Panc1 (cell line): ENCODE measurements at regions not wholly inside any gene's neighbourhood (a gene's known extent, or its start where the extent isn't known, plus 50 kb on each side); places are given as distances from the start of the nearest gene placed in this dataset.

Source experiments
- ATAC-seq: fragments of 200-7000 bp; cut with Tn5 transposase; 2 replicates; pipeline ENCODE4 v1.9.1; 2020; ENCODE audit warnings: mild to moderate bottlenecking, moderate library complexity
- BruUV-seq: library from RNA; stranded (reverse); fragments of 400-500 nt; replicated peaks from 2 replicates; lab custom pipeline; 2021; lab: Mats Ljungman, UMichigan
- CTCF ChIA-PET: fragments of 300-600 bp; sonication (Branson Sonifier 250); formaldehyde crosslinking; loops from one replicate; lab custom pipeline; 2022; ENCODE audit warnings: antibody characterized with exemption; lab: Charles Lee
- POLR2A ChIA-PET: fragments of 300-600 bp; sonication (Branson Sonifier 250); formaldehyde crosslinking; loops from one replicate; lab custom pipeline; 2022; ENCODE audit warnings: antibody characterized with exemption; lab: Charles Lee
- DNase-seq: peaks from one replicate; pipeline ENCODE4 v3.0.0-alpha.2; 2010; ENCODE audit warnings: low read depth, low spot score
- H3K27ac ChIP-seq: 2 replicates; pipeline ENCODE4 v1.5.1; 2011; ENCODE audit warnings: mild to moderate bottlenecking, low read length, inconsistent platforms
- H3K27me3 ChIP-seq: fragments of 200-500 bp; sonication (Bioruptor generic); 2 replicates; pipeline ENCODE4 v1.6.0; 2014; ENCODE audit warnings: low read length, inconsistent platforms; ENCODE audit not compliant: control insufficient read depth, insufficient read depth
- H3K36me3 ChIP-seq: fragments of 200-500 bp; sonication (Bioruptor generic); 2 replicates; pipeline ENCODE4 v1.5.1; 2014; ENCODE audit warnings: inconsistent platforms, mild to moderate bottlenecking, low read length, moderate library complexity; ENCODE audit not compliant: control insufficient read depth, insufficient read depth
- H3K4me1 ChIP-seq: 2 replicates; pipeline ENCODE4 v1.5.1; 2011; ENCODE audit warnings: inconsistent platforms, mild to moderate bottlenecking, low read length, moderate library complexity; ENCODE audit not compliant: control insufficient read depth, insufficient read depth
- H3K4me3 ChIP-seq, 2 experiments: 2 replicates each; pipeline ENCODE4 v1.5.1; 2011 to 2012; ENCODE audit warnings: low read depth in 2 of 2, low read length in 2 of 2, mild to moderate bottlenecking in 2 of 2, inconsistent platforms in 1 of 2, moderate library complexity in 1 of 2
- H3K9me3 ChIP-seq: fragments of 200-500 bp; sonication (Bioruptor generic); 2 replicates; pipeline ENCODE4 v1.5.1; 2014; ENCODE audit warnings: low read depth, mild to moderate bottlenecking, inconsistent platforms, low read length, moderate library complexity; ENCODE audit not compliant: control insufficient read depth, insufficient read depth
- POLR2AphosphoS5 ChIP-seq: IDR thresholded peaks from 2 replicates; pipeline ENCODE4 v1.6.1; 2012; ENCODE audit warnings: mild to moderate bottlenecking, low read depth, low read length, moderate library complexity
- SIN3A ChIP-seq: IDR thresholded peaks from 2 replicates; pipeline ENCODE4 v1.6.1; 2012; ENCODE audit warnings: low read depth, mild to moderate bottlenecking, low read length, moderate library complexity, borderline replicate concordance; ENCODE audit not compliant: insufficient read depth
- TCF7L2 ChIP-seq: IDR thresholded peaks from 2 replicates; pipeline ENCODE4 v1.6.1; 2011; ENCODE audit warnings: mild to moderate bottlenecking, low read depth, low read length, inconsistent platforms
- in situ Hi-C: cut with HindIII; loops from 2 replicates; pipeline ENCODE4 v1.10.0; 2016; ENCODE audit warnings: low sequenced_read_pairs, low pct_unique_long_range_greater_than_20kb
- intact Hi-C: fragments of 100-400 bp; cut with micrococcal nuclease; formaldehyde crosslinking; loops from one replicate; pipeline ENCODE4 v1.10.0; 2022; ENCODE audit not compliant: unreplicated experiment
- TF ChIP-seq, protein P1 (sequence below): fragments of 450-650 bp; IDR thresholded peaks from 2 replicates; pipeline ENCODE4 v1.5.1; 2017; ENCODE audit warnings: mild to moderate bottlenecking
- TF ChIP-seq, protein P2 (sequence below), 2 experiments: IDR thresholded peaks; 2 replicates each; pipeline ENCODE4 v1.6.1; 2011 to 2012; ENCODE audit warnings: low read depth in 2 of 2, control low read depth in 1 of 2, low read length in 1 of 2, mild to moderate bottlenecking in 1 of 2, moderate library complexity in 1 of 2; ENCODE audit not compliant: insufficient read depth in 1 of 2

DNA sequence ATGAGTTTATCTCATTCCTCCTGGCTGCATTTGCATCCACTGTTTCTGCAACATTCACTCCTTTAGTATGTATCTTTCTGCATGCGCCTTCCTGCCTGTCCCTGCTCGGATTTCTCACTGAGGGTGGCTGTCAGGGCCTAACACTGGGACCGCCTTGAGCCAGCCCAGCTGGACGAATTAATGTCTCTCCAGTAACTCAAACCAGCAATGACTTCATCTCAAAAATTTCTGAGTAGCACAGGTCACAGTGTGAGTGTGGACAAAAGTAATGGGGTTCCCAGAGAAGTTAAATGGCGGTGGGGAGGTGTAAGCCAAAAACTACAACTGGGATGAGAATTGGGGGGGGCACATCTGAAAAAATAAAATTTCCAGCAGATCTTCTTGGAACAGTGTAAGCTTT, 444.0 kb upstream of the MGMT start:
- ChIA-PET POLR2A (no interaction called here), CTCF (no interaction called here)
- intact Hi-C loops (no loop called here), in situ Hi-C loops (no loop called here)
- no peaks in the 10 kb centered on the region; the same call in 1 of the 2 replicates for H3K4me1 ChIP-seq
- H3K27me3 ChIP-seq = peaks cover 20% of the 10 kb centered on the region
- TF ChIP-seq POLR2AphosphoS5 (no peak), SIN3A (no peak), TCF7L2 (no peak)
- TF ChIP-seq, protein P1, sequence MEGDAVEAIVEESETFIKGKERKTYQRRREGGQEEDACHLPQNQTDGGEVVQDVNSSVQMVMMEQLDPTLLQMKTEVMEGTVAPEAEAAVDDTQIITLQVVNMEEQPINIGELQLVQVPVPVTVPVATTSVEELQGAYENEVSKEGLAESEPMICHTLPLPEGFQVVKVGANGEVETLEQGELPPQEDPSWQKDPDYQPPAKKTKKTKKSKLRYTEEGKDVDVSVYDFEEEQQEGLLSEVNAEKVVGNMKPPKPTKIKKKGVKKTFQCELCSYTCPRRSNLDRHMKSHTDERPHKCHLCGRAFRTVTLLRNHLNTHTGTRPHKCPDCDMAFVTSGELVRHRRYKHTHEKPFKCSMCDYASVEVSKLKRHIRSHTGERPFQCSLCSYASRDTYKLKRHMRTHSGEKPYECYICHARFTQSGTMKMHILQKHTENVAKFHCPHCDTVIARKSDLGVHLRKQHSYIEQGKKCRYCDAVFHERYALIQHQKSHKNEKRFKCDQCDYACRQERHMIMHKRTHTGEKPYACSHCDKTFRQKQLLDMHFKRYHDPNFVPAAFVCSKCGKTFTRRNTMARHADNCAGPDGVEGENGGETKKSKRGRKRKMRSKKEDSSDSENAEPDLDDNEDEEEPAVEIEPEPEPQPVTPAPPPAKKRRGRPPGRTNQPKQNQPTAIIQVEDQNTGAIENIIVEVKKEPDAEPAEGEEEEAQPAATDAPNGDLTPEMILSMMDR = no peak
- TF ChIP-seq, protein P2, sequence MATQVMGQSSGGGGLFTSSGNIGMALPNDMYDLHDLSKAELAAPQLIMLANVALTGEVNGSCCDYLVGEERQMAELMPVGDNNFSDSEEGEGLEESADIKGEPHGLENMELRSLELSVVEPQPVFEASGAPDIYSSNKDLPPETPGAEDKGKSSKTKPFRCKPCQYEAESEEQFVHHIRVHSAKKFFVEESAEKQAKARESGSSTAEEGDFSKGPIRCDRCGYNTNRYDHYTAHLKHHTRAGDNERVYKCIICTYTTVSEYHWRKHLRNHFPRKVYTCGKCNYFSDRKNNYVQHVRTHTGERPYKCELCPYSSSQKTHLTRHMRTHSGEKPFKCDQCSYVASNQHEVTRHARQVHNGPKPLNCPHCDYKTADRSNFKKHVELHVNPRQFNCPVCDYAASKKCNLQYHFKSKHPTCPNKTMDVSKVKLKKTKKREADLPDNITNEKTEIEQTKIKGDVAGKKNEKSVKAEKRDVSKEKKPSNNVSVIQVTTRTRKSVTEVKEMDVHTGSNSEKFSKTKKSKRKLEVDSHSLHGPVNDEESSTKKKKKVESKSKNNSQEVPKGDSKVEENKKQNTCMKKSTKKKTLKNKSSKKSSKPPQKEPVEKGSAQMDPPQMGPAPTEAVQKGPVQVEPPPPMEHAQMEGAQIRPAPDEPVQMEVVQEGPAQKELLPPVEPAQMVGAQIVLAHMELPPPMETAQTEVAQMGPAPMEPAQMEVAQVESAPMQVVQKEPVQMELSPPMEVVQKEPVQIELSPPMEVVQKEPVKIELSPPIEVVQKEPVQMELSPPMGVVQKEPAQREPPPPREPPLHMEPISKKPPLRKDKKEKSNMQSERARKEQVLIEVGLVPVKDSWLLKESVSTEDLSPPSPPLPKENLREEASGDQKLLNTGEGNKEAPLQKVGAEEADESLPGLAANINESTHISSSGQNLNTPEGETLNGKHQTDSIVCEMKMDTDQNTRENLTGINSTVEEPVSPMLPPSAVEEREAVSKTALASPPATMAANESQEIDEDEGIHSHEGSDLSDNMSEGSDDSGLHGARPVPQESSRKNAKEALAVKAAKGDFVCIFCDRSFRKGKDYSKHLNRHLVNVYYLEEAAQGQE (IDR thresholded peaks at IDR 0.05; ENCODE audit: insufficient read depth in 1 of 2, low read depth in 2 of 2, low read length in 1 of 2) = no peak
- no peak overlapping the region for H3K4me3 ChIP-seq
- BruUV-seq = no TSS peak
- H3K9me3 ChIP-seq = no peaks in the 10 kb centered on the region
- no peak for ATAC-seq
- DNase-seq = no peak
- no peaks in the 10 kb centered on the region for H3K36me3 ChIP-seq
- H3K27ac ChIP-seq = no peak overlapping the region

DNA sequence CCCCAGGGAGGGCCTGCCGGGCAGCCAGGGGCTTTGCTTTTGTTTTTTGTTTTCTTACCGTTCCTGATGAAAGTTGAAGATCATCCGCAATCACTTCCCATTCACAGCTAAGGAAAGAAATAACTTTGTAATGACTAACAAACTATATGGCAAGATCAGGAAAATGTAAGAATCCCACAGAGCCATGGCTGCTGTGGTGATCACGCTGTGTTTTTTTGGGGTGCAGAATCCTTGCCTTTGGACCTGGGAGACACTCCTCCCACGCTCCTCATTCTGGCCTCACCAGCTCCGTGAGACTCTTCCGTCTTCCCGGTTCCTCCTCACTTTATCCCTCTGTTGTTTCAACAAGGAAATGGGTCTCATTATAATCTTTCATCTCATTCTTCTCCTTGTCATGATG, 443.0 kb upstream of the MGMT start:
- DNase-seq (no peak), ATAC-seq (no peak)
- Histone ChIP-seq H3K4me3 (no peak overlapping the region), H3K36me3 (no peaks in the 10 kb centered on the region), H3K27ac (no peak overlapping the region), H3K4me1 (no peaks in the 10 kb centered on the region; the same call in 1 of the 2 replicates), H3K27me3 (peaks cover 29% of the 10 kb centered on the region), H3K9me3 (no peaks in the 10 kb centered on the region)
- intact Hi-C loops = no loop called here
- in situ Hi-C loops = no loop called here
- no TSS peak for BruUV-seq
- POLR2A ChIA-PET = no interaction called here
- TF ChIP-seq, protein P1 = no peak
- TF ChIP-seq POLR2AphosphoS5 (no peak), SIN3A (no peak), TCF7L2 (no peak)
- TF ChIP-seq, protein P2 (IDR thresholded peaks at IDR 0.05; ENCODE audit: insufficient read depth in 1 of 2, low read depth in 2 of 2, low read length in 1 of 2) = no peak
- CTCF ChIA-PET = no interaction called here
